SK-N-SH (cell line): ENCODE measurements at regions not wholly inside any gene's neighbourhood (a gene's known extent, or its start where the extent isn't known, plus 50 kb on each side); places are given as distances from the start of the nearest gene placed in this dataset.

Source experiments
- CTCF ChIA-PET: fragments of 300-600, 350-600 bp; formaldehyde crosslinking; extraction: SDS; loops from one replicate; lab custom pipeline; 2021; lab: Yijun Ruan, JAX
- POLR2A ChIA-PET: fragments of 350-600 bp; sonication (Branson Sonifier 250); formaldehyde crosslinking; extraction: SDS; loops from one replicate; lab custom pipeline; 2020; ENCODE audit warnings: antibody characterized with exemption, inconsistent platforms; lab: Yijun Ruan, JAX
- DNase-seq: peaks from one replicate; pipeline ENCODE4 v3.0.0; 2012
- H2AFZ ChIP-seq: fragments of 200-600 bp; sonication (generic); 2 replicates; pipeline ENCODE4 v1.8.1; 2016; ENCODE audit warnings: antibody characterized with exemption, mild to moderate bottlenecking, low read depth
- H3F3A ChIP-seq: fragments of 200-600 bp; sonication (generic); replicated peaks from 2 replicates; pipeline ENCODE3; 2016; ENCODE audit warnings: antibody characterized with exemption, mild to moderate bottlenecking; ENCODE audit not compliant: insufficient read depth
- H3K27ac ChIP-seq, 2 experiments: fragments of 200-500 bp in 1 of 2; fragments of 200-600 bp in 1 of 2; sonication (Bioruptor generic) in 1 of 2; sonication (generic), shearing (Covaris generic) in 1 of 2; 2 replicates each; pipeline versions ENCODE4 v1.5.1 to v1.6.1; 2014 to 2016; ENCODE audit warnings: low read depth in 2 of 2, inconsistent platforms in 1 of 2, low read length in 1 of 2, mild to moderate bottlenecking in 1 of 2, mixed read lengths in 1 of 2
- H3K27me3 ChIP-seq: fragments of 200-600 bp; sonication (generic), shearing (Covaris generic); 2 replicates; pipeline ENCODE4 v1.6.1; 2016; ENCODE audit warnings: mixed run types; ENCODE audit not compliant: insufficient read depth
- H3K36me3 ChIP-seq, 2 experiments: fragments of 200-500 bp in 1 of 2; fragments of 200-600 bp in 1 of 2; sonication (Bioruptor generic) in 1 of 2; sonication (generic) in 1 of 2; replicated peaks in 1 of 2; 2 replicates each; pipeline versions ENCODE3 to v1.5.1; 2014 to 2016; ENCODE audit warnings: low read length in 1 of 2, mild to moderate bottlenecking in 1 of 2; ENCODE audit not compliant: insufficient read depth in 2 of 2, control insufficient read depth in 1 of 2
- H3K4me1 ChIP-seq, 2 experiments: fragments of 200-500 bp in 1 of 2; fragments of 200-600 bp in 1 of 2; sonication (Bioruptor generic) in 1 of 2; sonication (generic), shearing (Covaris generic) in 1 of 2; 2 replicates each; pipeline versions ENCODE4 v1.5.1 to v1.6.1; 2014 to 2016; ENCODE audit warnings: low read depth in 1 of 2, low read length in 1 of 2, mixed run types in 1 of 2; ENCODE audit not compliant: insufficient read depth in 2 of 2, control insufficient read depth in 1 of 2
- H3K4me2 ChIP-seq: fragments of 200-600 bp; sonication (generic), shearing (Covaris generic); 2 replicates; pipeline ENCODE4 v1.6.1; 2017; ENCODE audit warnings: mixed run types
- H3K4me3 ChIP-seq, 2 experiments: fragments of 200-500 bp in 1 of 2; fragments of 200-600 bp in 1 of 2; sonication (Bioruptor generic) in 1 of 2; sonication (generic), shearing (Covaris generic) in 1 of 2; 2 replicates each; pipeline versions ENCODE4 v1.5.1 to v1.8.1; 2014 to 2016; ENCODE audit warnings: low read depth in 2 of 2, inconsistent platforms in 1 of 2, low read length in 1 of 2, mild to moderate bottlenecking in 1 of 2, mixed read lengths in 1 of 2, moderate library complexity in 1 of 2
- H3K79me2 ChIP-seq: fragments of 200-600 bp; sonication (generic); 2 replicates; pipeline ENCODE4 v1.8.1; 2017; ENCODE audit warnings: mild to moderate bottlenecking; ENCODE audit not compliant: insufficient read depth
- H3K9ac ChIP-seq: fragments of 200-600 bp; sonication (generic); 2 replicates; pipeline ENCODE4 v1.6.1; 2017; ENCODE audit warnings: mixed run types
- H3K9me2 ChIP-seq: fragments of 200-600 bp; sonication (generic); 2 replicates; pipeline ENCODE4 v1.6.1; 2017; ENCODE audit warnings: mixed run types
- H3K9me3 ChIP-seq: fragments of 200-600 bp; sonication (generic); 2 replicates; pipeline ENCODE4 v1.6.1; 2017; ENCODE audit warnings: mixed run types, mild to moderate bottlenecking, moderate library complexity
- H4K20me1 ChIP-seq: fragments of 200-600 bp; sonication (generic); 2 replicates; pipeline ENCODE4 v1.6.1; 2017; ENCODE audit warnings: mild to moderate bottlenecking, mixed run types; ENCODE audit not compliant: insufficient read depth
- CHD2 ChIP-seq: fragments of 150-350 bp; IDR thresholded peaks from 2 replicates; pipeline ENCODE4 v1.6.1; 2018; ENCODE audit warnings: low read length; ENCODE audit not compliant: partially characterized antibody
- ELF1 ChIP-seq: IDR thresholded peaks from 2 replicates; pipeline ENCODE4 v1.4.0; 2012
- EZH2phosphoT487 ChIP-seq: fragments of 200-600 bp; sonication (generic); IDR thresholded peaks from 2 replicates; pipeline ENCODE4 v1.6.1; 2017; ENCODE audit warnings: low read depth, mixed run types, mild to moderate bottlenecking, antibody characterized with exemption, moderate library complexity, borderline replicate concordance
- FOXM1 ChIP-seq: IDR thresholded peaks from 2 replicates; pipeline ENCODE4 v1.4.0; 2012; ENCODE audit warnings: low read depth, mild to moderate bottlenecking
- GABPA ChIP-seq: IDR thresholded peaks from 2 replicates; pipeline ENCODE4 v1.4.0; 2012; ENCODE audit warnings: low read depth, mild to moderate bottlenecking
- NRF1 ChIP-seq: IDR thresholded peaks from 2 replicates; pipeline ENCODE4 v1.6.1; 2012; ENCODE audit warnings: low read depth, mild to moderate bottlenecking, low read length
- RCOR1 ChIP-seq: fragments of 150-350 bp; IDR thresholded peaks from 2 replicates; pipeline ENCODE4 v1.6.1; 2017; ENCODE audit warnings: antibody characterized with exemption, low read length
- RFX5 ChIP-seq: IDR thresholded peaks from 2 replicates; pipeline ENCODE4 v1.6.1; 2012; ENCODE audit warnings: mild to moderate bottlenecking, improper control_type of control experiment, low read length
- RXRA ChIP-seq: IDR thresholded peaks from 2 replicates; pipeline ENCODE4 v1.4.0; 2012; ENCODE audit warnings: low read depth, mild to moderate bottlenecking, borderline replicate concordance
- SMC3 ChIP-seq: IDR thresholded peaks from 2 replicates; pipeline ENCODE4 v1.6.1; 2012; ENCODE audit warnings: low read depth, low read length, improper control_type of control experiment
- USF1 ChIP-seq: IDR thresholded peaks from 2 replicates; pipeline ENCODE4 v1.4.0; 2012; ENCODE audit warnings: low read depth, borderline replicate concordance
- YY1 ChIP-seq: IDR thresholded peaks from 2 replicates; pipeline ENCODE4 v1.4.0; 2012; ENCODE audit warnings: low read depth, mild to moderate bottlenecking
- ZBTB33 ChIP-seq: IDR thresholded peaks from 2 replicates; pipeline ENCODE4 v1.4.0; 2012; ENCODE audit warnings: low read depth, borderline replicate concordance
- WGBS: methylation state at CpG from one replicate; pipeline ENCODE4 v1.1.6; 2017; ENCODE audit warnings: low lambda C conversion rate; 5-methylcytosine and 5-hydroxymethylcytosine counted together

- Histone ChIP-seq H3K9me2 (no peaks in the 10 kb centered on the region), H3K9ac (no peak overlapping the region), H2AFZ (no peak overlapping the region), H3F3A (no peaks in the 10 kb centered on the region), H3K4me3 (no peak overlapping the region), H3K4me2 (no peak overlapping the region), H3K79me2 (no peaks in the 10 kb centered on the region), H3K27ac (no peak overlapping the region), H3K9me3 (no peaks in the 10 kb centered on the region), H3K36me3 (no peaks in the 10 kb centered on the region), H3K4me1 (no peaks in the 10 kb centered on the region), H3K27me3 (peaks cover 10% of the 10 kb centered on the region), H4K20me1 (no peaks in the 10 kb centered on the region)
- CTCF ChIA-PET, result no interaction called here
- POLR2A ChIA-PET, result no interaction called here
- no peak for DNase-seq
- no peak for TF ChIP-seq YY1
- no peak for TF ChIP-seq GABPA
- TF ChIP-seq ELF1, result no peak
- TF ChIP-seq CHD2, result no peak
- no peak for TF ChIP-seq SMC3
- TF ChIP-seq RFX5, result no peak
- 10% methylated on average over 14 of the region's 18 CpGs for WGBS
Measured at GRCh38 chr10:45151467-45152214, 150.9 kb downstream of the ZNF22 start.

- no peaks in the 10 kb centered on the region for H3K9me3 ChIP-seq
- no peaks in the 10 kb centered on the region for H3K36me3 ChIP-seq
- ChIA-PET POLR2A (no interaction called here), CTCF (no interaction called here)
- H4K20me1 ChIP-seq, result no peaks in the 10 kb centered on the region
- H3K27me3 ChIP-seq, result peaks cover 10% of the 10 kb centered on the region
- H3F3A ChIP-seq, result no peaks in the 10 kb centered on the region
- H3K4me1 ChIP-seq, result no peaks in the 10 kb centered on the region
- no peak overlapping the region for H3K4me2 ChIP-seq
- H3K9ac ChIP-seq, result no peak overlapping the region
- no peaks in the 10 kb centered on the region for H3K79me2 ChIP-seq
- no peak for DNase-seq
- H2AFZ ChIP-seq, result no peak overlapping the region
- TF ChIP-seq NRF1 (no peak), ZBTB33 (no peak), RCOR1 (no peak)
- no peak overlapping the region for H3K4me3 ChIP-seq
- H3K9me2 ChIP-seq, result no peaks in the 10 kb centered on the region
- H3K27ac ChIP-seq, result no peak overlapping the region
- 6% methylated on average over 3 of the region's 3 CpGs for WGBS
Measured at GRCh38 chr10:45152726-45153125, 152.0 kb downstream of the ZNF22 start.

- Histone ChIP-seq H3K27me3 (peaks cover 10% of the 10 kb centered on the region; the same call in 1 of the 2 replicates), H3K4me1 (no peaks in the 10 kb centered on the region), H3K4me2 (no peak overlapping the region), H3K4me3 (no peak overlapping the region), H3K79me2 (no peaks in the 10 kb centered on the region), H3K27ac (no peak overlapping the region), H3K36me3 (no peaks in the 10 kb centered on the region), H2AFZ (no peak overlapping the region), H3F3A (no peaks in the 10 kb centered on the region), H4K20me1 (no peaks in the 10 kb centered on the region), H3K9me3 (no peaks in the 10 kb centered on the region), H3K9me2 (no peaks in the 10 kb centered on the region), H3K9ac (no peak overlapping the region)
- POLR2A ChIA-PET, result no interaction called here
- DNase-seq, result no peak
- TF ChIP-seq ELF1, result no peak
- TF ChIP-seq USF1, result no peak
- no peak for TF ChIP-seq FOXM1
- TF ChIP-seq CHD2, result no peak
- TF ChIP-seq EZH2phosphoT487, result no peak
- TF ChIP-seq RFX5, result no peak
- TF ChIP-seq RXRA, result no peak
- TF ChIP-seq, all 33 proteins: peak for 0
- 4% methylated on average over 3 of the region's 3 CpGs for WGBS
- CTCF ChIA-PET, result no interaction called here
Measured at GRCh38 chr10:45154502-45154901, 153.8 kb downstream of the ZNF22 start.
